HPDE6-E6E7 (cell line): ENCODE measurements at regions not wholly inside any gene's neighbourhood (a gene's known extent, or its start where the extent isn't known, plus 50 kb on each side); places are given as distances from the start of the nearest gene placed in this dataset.
A peak's percentile ranks its signal among the peaks of the same experiment; 100 is the strongest.
"Not testable (repeated sequence)": the region's sequence is repeated elsewhere in the genome, so short reads cannot be mapped to it uniquely, and the experiment has no call there.

Experiments used
- DNase-seq: peaks from one replicate; pipeline ENCODE4 v3.0.0; 2011; ENCODE audit warnings: missing footprints; ENCODE audit errors: extremely low spot score

DNA sequence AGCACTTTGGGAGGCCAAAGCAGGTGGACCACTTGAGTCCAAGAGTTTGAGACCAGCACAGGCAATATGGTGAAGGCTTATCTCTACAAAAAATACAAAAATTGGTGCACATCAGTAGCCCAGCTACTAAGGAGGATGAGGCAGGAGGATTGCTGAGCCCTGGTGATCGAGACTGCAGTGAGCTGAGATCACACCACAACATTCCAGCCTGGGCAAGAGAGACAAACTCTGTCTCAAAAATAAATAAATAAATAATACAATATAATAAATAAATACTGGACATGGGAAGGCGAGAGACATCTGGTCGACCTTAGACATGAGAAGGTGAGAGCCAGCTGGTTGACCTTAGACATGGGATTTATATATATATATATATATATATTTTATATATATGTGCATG lies 119.8 kb upstream of the SLC38A4 start:
- DNase-seq = no peak

GRCh38 chr12:46946137-46946536 lies 120.3 kb upstream of the SLC38A4 start:
- DNase-seq = no peak

GRCh38 chr12:46948936-46949545 lies 123.2 kb upstream of the SLC38A4 start:
- no peak for DNase-seq

DNA sequence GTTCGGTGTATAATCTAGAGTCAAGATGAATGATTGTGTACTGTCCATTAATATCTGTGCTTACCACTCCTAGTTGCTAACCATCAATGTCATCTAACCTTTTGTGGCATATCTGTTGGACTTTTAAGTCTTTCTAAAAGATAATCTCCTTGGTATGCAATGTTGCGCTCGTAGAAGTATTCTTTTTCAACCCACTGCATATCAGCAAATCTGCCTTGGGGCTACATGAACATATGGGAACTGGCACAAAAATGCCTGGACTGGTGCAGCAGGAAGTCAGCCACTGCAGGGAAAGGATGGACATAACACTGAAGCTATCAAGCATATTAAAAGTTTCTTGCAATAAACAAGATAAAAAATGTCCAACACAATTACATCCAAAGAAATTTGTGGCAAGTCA lies 124.3 kb upstream of the SLC38A4 start:
- DNase-seq = no peak

DNA sequence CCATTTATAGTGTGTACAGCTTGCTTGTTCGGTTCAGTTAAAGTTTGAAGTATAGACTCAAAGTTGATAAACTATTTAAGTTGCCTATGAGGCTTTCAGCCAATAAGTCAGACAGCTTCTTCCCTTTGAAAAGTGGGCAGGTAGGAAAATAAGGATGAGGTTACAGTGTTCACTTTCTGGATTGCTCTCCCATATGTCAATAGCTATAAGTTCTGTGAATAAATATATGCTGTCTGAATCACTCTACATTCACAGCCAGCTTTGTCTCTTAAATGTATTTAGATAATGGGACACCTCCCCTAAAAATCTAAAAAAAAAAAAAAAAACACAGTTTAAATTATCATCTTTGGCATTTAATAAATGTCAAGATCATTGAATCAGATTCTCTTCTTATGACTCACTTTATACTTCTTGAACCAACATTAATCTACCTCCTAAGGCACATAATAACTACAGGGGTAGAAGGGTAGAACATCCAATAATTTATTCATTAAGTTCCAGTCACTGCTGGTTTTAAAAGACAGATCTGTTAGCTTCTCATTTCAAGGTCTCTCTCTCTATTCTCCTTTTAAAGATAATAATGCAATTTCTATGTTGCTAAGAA lies 126.4 kb upstream of the PCED1B start:
- no peak for DNase-seq

DNA sequence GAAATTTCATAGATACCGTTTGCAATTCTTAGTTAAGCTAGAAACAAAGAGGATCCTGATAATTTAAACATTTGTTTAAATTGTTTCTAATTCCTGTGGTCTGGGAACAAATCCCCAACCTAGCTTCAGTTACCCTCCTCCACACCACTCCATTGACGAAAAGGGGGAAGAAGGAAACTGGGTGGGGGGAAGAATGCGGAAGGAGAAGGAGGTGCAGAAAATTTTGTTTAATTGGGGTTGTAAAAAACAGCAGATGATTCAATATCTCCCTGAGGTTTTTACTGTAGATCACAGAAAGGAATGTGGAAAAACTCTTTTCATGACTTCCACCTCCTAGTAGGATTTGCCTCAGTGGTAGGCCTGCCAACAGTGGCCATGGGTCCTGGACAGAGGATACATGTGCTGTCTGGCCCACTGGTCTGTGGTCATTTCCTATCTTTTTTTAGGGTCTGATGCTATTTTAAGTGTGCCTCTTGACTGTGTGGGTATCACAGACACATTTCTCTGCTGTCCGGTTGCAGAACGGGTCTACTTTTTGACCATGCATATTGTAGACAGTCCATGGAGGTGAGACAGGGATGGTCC lies 122.9 kb upstream of the PCED1B start:
- no peak for DNase-seq

GRCh38 chr12:46958053-46958452 lies 121.4 kb upstream of the PCED1B start:
- DNase-seq = no peak

DNA sequence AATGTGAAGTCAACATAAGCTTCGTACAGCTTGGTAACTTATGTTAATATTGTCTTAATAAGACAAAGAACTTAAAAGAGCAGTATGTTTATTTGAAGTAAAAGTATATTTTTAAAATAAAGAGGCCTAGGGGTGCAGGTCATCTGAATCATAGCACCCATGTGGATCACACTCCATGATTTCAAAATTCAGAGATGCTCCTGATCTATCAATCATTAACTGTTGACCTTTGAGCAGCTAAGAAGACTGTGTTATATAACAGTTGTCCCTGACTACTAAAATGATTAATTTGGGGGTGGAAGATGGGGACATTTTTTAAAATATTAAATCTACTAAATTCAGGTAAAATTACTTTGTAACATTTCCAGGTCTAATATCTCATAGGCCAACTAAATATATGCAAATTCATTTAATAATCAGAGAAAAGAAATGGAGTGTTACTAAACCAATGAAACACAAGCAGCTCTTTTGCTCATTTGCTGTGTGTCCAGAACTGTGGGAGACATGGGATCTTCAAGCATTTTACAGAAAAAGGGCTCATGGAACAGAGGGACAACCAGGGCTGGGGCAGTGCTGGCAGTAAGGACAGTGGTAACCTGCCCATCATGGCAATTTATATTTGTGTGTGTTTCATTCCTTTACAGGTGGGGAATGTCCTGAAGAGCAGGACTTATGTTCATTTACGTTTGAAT lies 120.7 kb upstream of the PCED1B start:
- DNase-seq = no peak

- peak; percentile 72 for DNase-seq
These were observed 119.9 kb upstream of the PCED1B start for GRCh38 chr12:46959502-46959901.

DNA sequence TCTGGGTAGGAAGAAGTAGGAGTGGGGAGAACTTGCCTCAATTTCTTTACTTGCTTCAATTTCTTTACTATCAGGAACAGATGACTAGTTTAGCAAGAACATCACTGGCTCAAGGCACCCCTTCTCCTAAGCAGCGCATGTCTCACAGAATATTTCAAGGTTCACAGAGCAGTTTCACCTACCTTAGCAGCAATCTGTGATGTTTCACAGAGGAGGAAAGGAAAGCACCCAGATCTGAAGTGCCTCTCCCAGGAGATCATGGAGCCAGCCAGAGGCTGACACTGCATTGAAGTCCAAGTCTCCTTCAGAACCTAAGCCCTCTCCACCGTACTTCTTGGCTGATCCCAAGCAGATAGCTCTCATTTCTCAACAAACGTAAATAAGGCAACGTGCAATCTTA lies 118.7 kb upstream of the PCED1B start:
- no peak for DNase-seq

DNA sequence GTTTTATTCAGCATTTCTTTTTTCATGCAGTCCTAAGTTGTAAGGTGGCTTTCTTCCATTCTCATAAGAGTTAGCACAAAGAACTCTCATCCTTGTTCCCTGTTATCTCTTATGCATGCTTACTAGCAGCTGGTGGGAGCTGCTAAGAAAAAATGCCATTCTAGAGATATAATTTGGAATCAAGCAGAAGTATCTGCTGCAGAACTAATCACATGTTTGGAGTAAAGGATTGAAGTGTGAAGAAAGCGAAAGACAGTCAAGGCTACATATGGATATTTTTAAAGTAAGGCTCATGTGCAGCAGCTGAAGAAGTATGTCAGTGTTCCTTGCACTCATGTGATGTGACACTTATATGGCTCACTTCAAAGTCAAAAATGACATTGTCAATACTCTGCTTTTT lies 116.2 kb upstream of the PCED1B start:
- DNase-seq = no peak

DNA sequence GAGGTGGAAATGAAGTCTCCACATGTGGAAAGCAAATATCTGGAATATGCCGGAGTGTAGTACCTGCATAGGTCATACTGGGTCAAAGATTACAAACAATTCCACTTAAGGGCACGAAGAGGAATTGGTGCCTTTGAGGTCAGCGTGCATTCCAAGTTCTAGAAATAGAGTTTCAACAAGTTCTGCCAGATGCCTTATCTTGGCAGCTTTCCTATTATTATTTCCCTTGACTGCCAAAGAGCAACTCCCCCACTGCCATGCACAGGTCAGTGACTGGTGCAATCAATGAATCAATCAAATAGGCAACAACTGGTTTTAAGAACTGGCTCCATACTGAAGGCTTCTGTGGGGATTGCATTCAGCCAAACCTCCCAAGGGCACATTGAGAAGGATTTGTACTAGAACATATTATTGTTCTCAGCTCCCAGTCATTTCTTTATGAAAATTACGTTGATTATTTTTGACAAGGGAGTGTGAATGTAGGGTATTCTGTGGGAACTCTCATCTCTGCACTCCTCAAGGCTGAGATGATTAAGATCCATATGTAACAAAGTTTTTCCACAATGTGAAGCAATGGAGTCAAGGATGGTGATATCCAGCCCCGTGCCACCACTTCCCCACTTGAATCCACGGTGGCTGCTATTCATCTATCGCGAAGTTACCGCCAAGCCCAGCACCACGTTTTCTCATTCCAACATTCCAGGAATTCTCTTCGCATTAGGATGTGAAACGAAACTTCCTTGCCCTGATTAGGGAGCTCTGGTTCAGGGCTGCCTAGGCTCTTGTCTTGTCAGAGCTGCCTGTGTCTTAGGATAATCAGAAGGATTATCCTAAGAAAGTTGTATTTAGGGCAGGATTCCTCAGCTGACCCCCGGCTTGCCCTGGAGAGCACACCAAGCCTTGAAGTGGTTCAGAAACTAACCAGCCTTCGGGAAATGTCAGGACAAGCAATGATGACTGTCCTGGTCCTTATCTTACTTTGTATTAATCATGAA lies 115.1 kb upstream of the PCED1B start:
- peak; percentile 69 for DNase-seq

GRCh38 chr12:46965137-46965536 lies 114.3 kb upstream of the PCED1B start:
- DNase-seq = no peak

GRCh38 chr12:46965880-46966279 lies 113.5 kb upstream of the PCED1B start:
- no peak for DNase-seq

DNA sequence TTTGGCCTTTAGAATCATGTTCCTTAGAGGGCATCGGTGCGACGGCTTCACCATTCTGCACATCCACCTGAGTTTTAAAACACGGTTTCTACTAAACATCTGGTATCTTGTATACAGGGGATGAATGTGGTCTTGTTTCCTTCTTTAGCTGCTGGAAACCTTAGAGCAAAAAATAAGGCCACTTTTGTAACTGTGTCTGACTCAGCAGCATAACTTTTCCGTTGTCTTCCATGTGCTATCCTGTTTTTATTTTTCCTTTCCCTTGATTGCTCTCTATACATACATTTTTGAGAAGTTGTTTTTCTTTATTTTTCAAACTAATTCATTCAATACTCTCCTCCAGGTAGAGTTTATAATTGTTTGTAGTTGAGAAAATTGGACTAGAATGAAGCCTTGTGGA lies 108.8 kb upstream of the PCED1B start:
- DNase-seq = no peak

- not testable (repeated sequence) for DNase-seq
These were observed 105.5 kb upstream of the PCED1B start for GRCh38 chr12:46973937-46974336.

- no peak for DNase-seq
These were observed 101.5 kb upstream of the PCED1B start for GRCh38 chr12:46977871-46978375.

DNA sequence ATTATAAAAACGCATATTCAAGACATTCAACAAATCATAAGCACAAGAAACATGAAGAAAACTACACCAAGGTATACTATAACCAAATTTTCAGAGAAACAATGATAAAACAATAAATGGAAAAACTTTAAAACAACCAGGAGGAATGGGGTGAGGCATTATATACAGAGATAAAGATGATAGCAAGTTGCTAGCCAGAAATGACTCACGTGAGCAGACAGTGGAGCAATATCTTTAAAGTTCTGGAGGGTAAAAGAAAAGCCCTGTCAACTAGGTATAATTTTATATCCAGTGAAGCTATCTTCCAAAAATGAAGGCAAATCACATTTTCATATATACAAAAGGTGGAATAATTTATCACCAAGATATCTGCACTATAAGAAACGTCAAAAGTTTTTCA lies 97.8 kb upstream of the PCED1B start:
- DNase-seq = no peak

- no peak for DNase-seq
These were observed 96.6 kb upstream of the PCED1B start for GRCh38 chr12:46982629-46983392.

- no peak for DNase-seq
These were observed 96.0 kb upstream of the PCED1B start for GRCh38 chr12:46983393-46983793.
